NT2/D1 (cell line): ENCODE measurements at regions not wholly inside any gene's neighbourhood (a gene's known extent, or its start where the extent isn't known, plus 50 kb on each side); places are given as distances from the start of the nearest gene placed in this dataset.

Source experiments
- DNase-seq: peaks from one replicate; pipeline ENCODE4 v3.0.0-alpha.2; 2011; ENCODE audit warnings: low read depth, low spot score
- H3K27me3 ChIP-seq: 2 replicates; pipeline ENCODE4 v1.6.0; 2011; ENCODE audit warnings: mild to moderate bottlenecking; ENCODE audit not compliant: insufficient read length, insufficient read depth
- H3K36me3 ChIP-seq: 2 replicates; pipeline ENCODE4 v1.6.1; 2011; ENCODE audit warnings: mild to moderate bottlenecking, low read length, mixed read lengths; ENCODE audit not compliant: insufficient read depth, insufficient read length
- H3K4me1 ChIP-seq: 2 replicates; pipeline ENCODE4 v1.5.1; 2011; ENCODE audit not compliant: insufficient read depth, insufficient read length
- H3K4me3 ChIP-seq: 2 replicates; pipeline ENCODE4 v1.5.1; 2011; ENCODE audit warnings: low read depth; ENCODE audit not compliant: insufficient read length
- H3K9ac ChIP-seq: 2 replicates; pipeline ENCODE4 v1.6.0; 2011; ENCODE audit warnings: low read depth; ENCODE audit not compliant: insufficient read length
- H3K9me3 ChIP-seq: 2 replicates; pipeline ENCODE4 v1.5.1; 2011; ENCODE audit warnings: mild to moderate bottlenecking, low read length; ENCODE audit not compliant: insufficient read depth
- SUZ12 ChIP-seq: IDR thresholded peaks from 2 replicates; pipeline ENCODE4 v1.6.1; 2011; ENCODE audit not compliant: insufficient read length, insufficient read depth; ENCODE audit errors: extremely low read depth
- YY1 ChIP-seq: IDR thresholded peaks from 2 replicates; pipeline ENCODE4 v1.6.1; 2011; ENCODE audit not compliant: insufficient read length, insufficient read depth
- ZNF274 ChIP-seq: IDR thresholded peaks from 2 replicates; pipeline ENCODE4 v1.6.1; 2011; ENCODE audit warnings: mild to moderate bottlenecking, low read depth, low read length

DNA sequence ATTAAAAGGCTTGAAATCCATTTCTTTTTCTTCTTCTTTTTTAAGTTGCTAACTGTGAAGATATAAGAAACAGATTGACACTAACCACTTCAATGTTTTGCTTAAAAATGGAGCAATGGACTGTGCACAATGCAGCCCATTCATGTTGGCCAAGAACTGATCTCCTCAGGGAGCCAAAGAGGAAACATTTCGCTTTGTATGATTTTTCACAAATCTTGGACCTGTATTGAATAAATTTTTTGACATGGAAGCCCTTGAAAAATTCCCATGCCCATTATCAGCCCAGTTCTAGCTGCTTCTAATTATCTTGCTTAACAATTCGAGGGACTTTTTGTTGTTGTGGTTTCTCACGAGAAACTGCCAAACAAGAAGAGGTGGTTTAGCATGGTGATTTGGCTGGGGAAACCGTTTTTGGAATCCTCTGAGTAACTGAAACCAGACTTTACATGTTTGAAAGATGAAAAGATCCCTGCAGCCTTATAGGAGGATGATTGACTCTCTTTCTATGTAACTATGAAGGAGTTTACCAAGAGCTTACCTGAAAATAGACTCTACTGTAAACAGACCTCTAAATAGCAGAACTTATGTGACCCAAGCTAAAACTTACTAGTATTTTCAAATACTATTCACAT lies 1389.4 kb upstream of the GOT2 start:
- H3K4me1 ChIP-seq: no peaks in the 10 kb centered on the region
- H3K9ac ChIP-seq: no peak overlapping the region
- H3K27me3 ChIP-seq: no peaks in the 10 kb centered on the region
- no peaks in the 10 kb centered on the region for H3K36me3 ChIP-seq
- TF ChIP-seq YY1: no peak
- TF ChIP-seq SUZ12: no peak
- no peak for TF ChIP-seq ZNF274
- H3K4me3 ChIP-seq: no peak overlapping the region
- no peak for DNase-seq
- H3K9me3 ChIP-seq: no peaks in the 10 kb centered on the region

GRCh38 chr16:60120586-60120985 lies 1386.5 kb upstream of the GOT2 start:
- Histone ChIP-seq H3K4me3 (no peak overlapping the region), H3K9ac (no peak overlapping the region), H3K9me3 (no peaks in the 10 kb centered on the region), H3K36me3 (no peaks in the 10 kb centered on the region), H3K27me3 (no peaks in the 10 kb centered on the region), H3K4me1 (no peaks in the 10 kb centered on the region)
- no peak for DNase-seq
- TF ChIP-seq YY1 (no peak), SUZ12 (no peak), ZNF274 (no peak)

DNA sequence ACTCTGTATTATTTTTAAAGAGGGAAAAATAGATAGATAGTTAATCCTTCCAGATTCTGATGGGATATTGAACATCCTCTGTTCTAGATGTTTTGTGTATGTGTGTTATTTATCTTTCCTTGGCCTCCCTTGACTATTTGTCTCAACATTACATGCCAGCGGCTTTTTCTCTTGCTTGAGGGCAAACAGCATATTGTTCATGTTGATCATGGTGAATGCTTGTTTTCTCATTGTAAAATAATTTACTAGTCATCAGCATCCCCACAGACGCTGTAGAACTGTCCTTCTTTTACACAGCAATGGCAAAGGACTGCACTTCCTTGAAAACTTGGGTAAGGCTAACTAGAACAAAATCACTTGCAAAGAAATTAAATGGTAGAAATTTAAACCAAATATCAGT lies 1376.4 kb upstream of the GOT2 start:
- Histone ChIP-seq H3K9ac (no peak overlapping the region), H3K36me3 (no peaks in the 10 kb centered on the region), H3K27me3 (no peaks in the 10 kb centered on the region), H3K4me1 (no peaks in the 10 kb centered on the region), H3K4me3 (no peak overlapping the region), H3K9me3 (no peaks in the 10 kb centered on the region)
- no peak for TF ChIP-seq YY1
- TF ChIP-seq SUZ12: no peak
- no peak for TF ChIP-seq ZNF274
- no peak for DNase-seq

DNA sequence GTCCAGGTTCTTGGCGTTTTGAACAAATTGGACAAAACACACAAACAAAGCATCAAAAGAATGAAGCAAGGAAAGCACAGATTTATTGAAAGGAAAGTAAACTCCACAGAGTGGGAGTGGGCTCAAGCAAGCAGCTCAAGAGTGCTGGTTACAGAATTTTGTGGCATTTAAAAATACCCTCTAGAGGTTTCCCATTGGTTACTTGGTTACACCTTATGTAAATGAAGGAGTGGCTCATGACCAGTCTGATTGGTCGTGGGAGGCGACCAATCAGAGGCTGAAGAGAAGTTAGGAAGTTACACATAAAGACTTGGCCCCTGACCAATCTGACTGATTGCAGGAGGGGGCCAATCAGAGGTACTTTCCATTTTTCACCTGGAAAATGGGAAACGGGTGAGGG lies 1373.8 kb upstream of the GOT2 start:
- no peaks in the 10 kb centered on the region for H3K4me1 ChIP-seq
- DNase-seq: no peak
- no peak overlapping the region for H3K4me3 ChIP-seq
- no peaks in the 10 kb centered on the region for H3K9me3 ChIP-seq
- TF ChIP-seq YY1 (no peak), SUZ12 (no peak), ZNF274 (no peak)
- no peaks in the 10 kb centered on the region for H3K27me3 ChIP-seq
- H3K36me3 ChIP-seq: no peaks in the 10 kb centered on the region
- no peak overlapping the region for H3K9ac ChIP-seq

- Histone ChIP-seq H3K4me1 (no peaks in the 10 kb centered on the region), H3K36me3 (no peaks in the 10 kb centered on the region), H3K4me3 (no peak overlapping the region), H3K9me3 (no peaks in the 10 kb centered on the region), H3K9ac (no peak overlapping the region), H3K27me3 (no peaks in the 10 kb centered on the region)
- no peak for DNase-seq
- no peak for TF ChIP-seq YY1
- no peak for TF ChIP-seq ZNF274
- no peak for TF ChIP-seq SUZ12
These were observed 1373.3 kb upstream of the GOT2 start for GRCh38 chr16:60107437-60107836.

- Histone ChIP-seq H3K4me1 (no peaks in the 10 kb centered on the region), H3K4me3 (no peak overlapping the region), H3K9me3 (peaks cover 4% of the 10 kb centered on the region), H3K9ac (no peak overlapping the region), H3K36me3 (no peaks in the 10 kb centered on the region), H3K27me3 (no peaks in the 10 kb centered on the region)
- DNase-seq: no peak
- TF ChIP-seq SUZ12 (no peak), YY1 (no peak), ZNF274 (no peak)
These were observed 1366.3 kb upstream of the GOT2 start for GRCh38 chr16:60100371-60100770.

GRCh38 chr16:60091529-60091928 lies 1357.4 kb upstream of the GOT2 start:
- H3K9ac ChIP-seq: no peak overlapping the region
- no peaks in the 10 kb centered on the region for H3K4me1 ChIP-seq
- H3K27me3 ChIP-seq: no peaks in the 10 kb centered on the region
- no peaks in the 10 kb centered on the region for H3K9me3 ChIP-seq
- H3K36me3 ChIP-seq: no peaks in the 10 kb centered on the region
- DNase-seq: no peak
- TF ChIP-seq ZNF274 (no peak), YY1 (no peak), SUZ12 (no peak)
- H3K4me3 ChIP-seq: no peak overlapping the region

DNA sequence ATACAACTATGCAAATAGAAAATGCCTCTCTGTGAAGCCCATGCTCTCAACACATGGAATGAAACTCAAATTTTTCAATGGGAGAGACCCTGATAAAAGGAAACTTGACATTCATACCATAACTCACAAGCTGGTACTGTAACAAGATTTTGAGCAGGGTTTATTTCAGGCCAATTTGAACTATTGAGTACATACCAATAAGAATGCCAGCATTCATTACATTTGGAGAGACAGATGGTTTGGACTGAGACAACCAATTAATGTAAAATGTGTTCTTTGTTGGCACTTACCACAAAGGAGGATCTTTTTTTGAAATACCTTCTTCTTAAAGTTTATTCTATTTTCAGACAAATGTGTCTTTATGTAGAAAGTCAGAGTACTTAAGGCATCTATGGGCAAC lies 1357.0 kb upstream of the GOT2 start:
- Histone ChIP-seq H3K36me3 (no peaks in the 10 kb centered on the region), H3K9me3 (0 out of 2 replicates have a peak, but pooled peaks cover under 1% of the 10 kb centered on the region), H3K9ac (no peak overlapping the region), H3K4me3 (no peak overlapping the region), H3K27me3 (no peaks in the 10 kb centered on the region), H3K4me1 (no peaks in the 10 kb centered on the region)
- TF ChIP-seq YY1: no peak
- TF ChIP-seq ZNF274: no peak
- TF ChIP-seq SUZ12: no peak
- DNase-seq: no peak
